ENCODE measurements at regions not wholly inside any gene's neighbourhood (a gene's known extent, or its start where the extent isn't known, plus 50 kb on each side); places are given as distances from the start of the nearest gene placed in this dataset.

GRCh38 chr1:166282391-166283137 lies 115.8 kb upstream of the FAM78B start:
- TF ChIP-seq CTCF (optimal IDR thresholded peaks at IDR 0.05 in 1 of 3, IDR thresholded peaks at IDR 0.05 in 1 of 3, conservative IDR thresholded peaks at IDR 0.05 in 1 of 3; ENCODE audit: extremely low read depth in 1 of 3, insufficient read depth in 2 of 3, low read length in 3 of 3) (no peak), EZH2 (IDR thresholded peaks at IDR 0.05; ENCODE audit: low read length) (no peak)
